Thyroid gland (tissue), 4 donors: ENCODE measurements at regions not wholly inside any gene's neighbourhood (a gene's known extent, or its start where the extent isn't known, plus 50 kb on each side); places are given as distances from the start of the nearest gene placed in this dataset.

Source experiments
- DNase-seq, 2 donors: peaks; one replicate each; pipeline ENCODE4 v3.0.0-alpha.2; 2019
- H3K27ac ChIP-seq, 3 donors: fragments of 200-600 bp; sonication (generic); 1 replicate in 2 of 3; 2 replicates in 1 of 3; pipeline ENCODE4 v1.5.1; 2016 to 2019; ENCODE audit warnings: mild to moderate bottlenecking in 1 of 3, moderate library complexity in 1 of 3
- H3K27me3 ChIP-seq: fragments of 200-600 bp; sonication (generic); one replicate; pipeline ENCODE4 v1.5.1; 2019
- H3K36me3 ChIP-seq, 2 donors: fragments of 200-600 bp; sonication (generic); one replicate each; pipeline ENCODE4 v1.5.1; 2016 to 2019
- H3K4me1 ChIP-seq, 2 donors: fragments of 200-600 bp; sonication (generic); one replicate each; pipeline ENCODE4 v1.5.1; 2017 to 2019
- H3K4me3 ChIP-seq, 3 donors: fragments of 200-600 bp; sonication (generic); replicated peaks in 1 of 3; 1 replicate in 2 of 3; 2 replicates in 1 of 3; pipeline ENCODE4 v1.5.1; 2016; ENCODE audit warnings: mild to moderate bottlenecking in 1 of 3
- H3K9me3 ChIP-seq: fragments of 200-600 bp; sonication (generic); one replicate; pipeline ENCODE4 v1.5.1; 2017
- POLR2A ChIP-seq, 2 donors: fragments of 450-650 bp; IDR thresholded peaks; one replicate each; pipeline ENCODE4 v1.6.1; 2017; ENCODE audit warnings: antibody characterized with exemption in 2 of 2, mild to moderate bottlenecking in 2 of 2, moderate library complexity in 1 of 2
- WGBS, 2 donors: methylation state at CpG; one replicate each; pipeline ENCODE4 v1.1.5; 2017; 5-methylcytosine and 5-hydroxymethylcytosine counted together
- intact Hi-C: fragments of 100-400 bp; cut with DNase I; formaldehyde crosslinking; loops from one replicate; pipeline ENCODE4 v1.15.1; 2023
- TF ChIP-seq, protein P1 (sequence below), 6 experiments: fragments of 200-600 bp in 3 of 6; fragments of 450-650 bp in 3 of 6; sonication (generic) in 3 of 6; IDR thresholded peaks; one replicate each; pipeline ENCODE4 v1.5.1; 2016 to 2019; ENCODE audit warnings: antibody characterized with exemption in 6 of 6, mild to moderate bottlenecking in 2 of 6, inconsistent platforms in 1 of 6, moderate library complexity in 1 of 6

DNA sequence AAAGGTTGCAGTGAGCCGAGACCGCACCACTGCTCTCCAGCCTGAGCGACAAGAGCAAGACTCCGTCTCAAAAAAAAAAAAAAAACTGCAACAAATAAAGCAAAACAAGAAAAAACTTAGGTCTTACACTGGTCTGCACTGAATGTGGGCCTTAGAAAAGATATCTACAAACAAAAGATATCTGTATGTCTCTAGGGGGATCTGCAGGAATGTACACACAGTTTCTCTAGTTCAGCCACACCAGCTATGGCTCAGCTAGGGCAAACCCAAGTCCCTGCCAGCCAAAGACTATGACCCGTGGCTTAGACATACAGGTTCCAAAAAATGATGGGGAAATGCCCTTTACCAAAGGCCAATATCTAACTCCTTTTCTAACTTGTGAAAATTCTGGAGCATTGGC lies 202.4 kb upstream of the KAZN start:
- DNase-seq, result no peak
- no peak overlapping the region for H3K4me3 ChIP-seq
- H3K27ac ChIP-seq, result no peak overlapping the region
- H3K4me1 ChIP-seq, result peaks cover 19 to 28% of the 10 kb centered on the region in 2 donors
- 92 to 93% methylated on average over 5 of the region's 5 CpGs for WGBS, 2 donors
- no peaks in the 10 kb centered on the region for H3K27me3 ChIP-seq
- no peaks in the 10 kb centered on the region for H3K36me3 ChIP-seq
- intact Hi-C loops, result no loop called here
- no peaks in the 10 kb centered on the region for H3K9me3 ChIP-seq
- TF ChIP-seq, protein P1, sequence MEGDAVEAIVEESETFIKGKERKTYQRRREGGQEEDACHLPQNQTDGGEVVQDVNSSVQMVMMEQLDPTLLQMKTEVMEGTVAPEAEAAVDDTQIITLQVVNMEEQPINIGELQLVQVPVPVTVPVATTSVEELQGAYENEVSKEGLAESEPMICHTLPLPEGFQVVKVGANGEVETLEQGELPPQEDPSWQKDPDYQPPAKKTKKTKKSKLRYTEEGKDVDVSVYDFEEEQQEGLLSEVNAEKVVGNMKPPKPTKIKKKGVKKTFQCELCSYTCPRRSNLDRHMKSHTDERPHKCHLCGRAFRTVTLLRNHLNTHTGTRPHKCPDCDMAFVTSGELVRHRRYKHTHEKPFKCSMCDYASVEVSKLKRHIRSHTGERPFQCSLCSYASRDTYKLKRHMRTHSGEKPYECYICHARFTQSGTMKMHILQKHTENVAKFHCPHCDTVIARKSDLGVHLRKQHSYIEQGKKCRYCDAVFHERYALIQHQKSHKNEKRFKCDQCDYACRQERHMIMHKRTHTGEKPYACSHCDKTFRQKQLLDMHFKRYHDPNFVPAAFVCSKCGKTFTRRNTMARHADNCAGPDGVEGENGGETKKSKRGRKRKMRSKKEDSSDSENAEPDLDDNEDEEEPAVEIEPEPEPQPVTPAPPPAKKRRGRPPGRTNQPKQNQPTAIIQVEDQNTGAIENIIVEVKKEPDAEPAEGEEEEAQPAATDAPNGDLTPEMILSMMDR (IDR thresholded peaks at IDR 0.05), result no peak
- TF ChIP-seq POLR2A (IDR thresholded peaks at IDR 0.05), result no peak

DNA sequence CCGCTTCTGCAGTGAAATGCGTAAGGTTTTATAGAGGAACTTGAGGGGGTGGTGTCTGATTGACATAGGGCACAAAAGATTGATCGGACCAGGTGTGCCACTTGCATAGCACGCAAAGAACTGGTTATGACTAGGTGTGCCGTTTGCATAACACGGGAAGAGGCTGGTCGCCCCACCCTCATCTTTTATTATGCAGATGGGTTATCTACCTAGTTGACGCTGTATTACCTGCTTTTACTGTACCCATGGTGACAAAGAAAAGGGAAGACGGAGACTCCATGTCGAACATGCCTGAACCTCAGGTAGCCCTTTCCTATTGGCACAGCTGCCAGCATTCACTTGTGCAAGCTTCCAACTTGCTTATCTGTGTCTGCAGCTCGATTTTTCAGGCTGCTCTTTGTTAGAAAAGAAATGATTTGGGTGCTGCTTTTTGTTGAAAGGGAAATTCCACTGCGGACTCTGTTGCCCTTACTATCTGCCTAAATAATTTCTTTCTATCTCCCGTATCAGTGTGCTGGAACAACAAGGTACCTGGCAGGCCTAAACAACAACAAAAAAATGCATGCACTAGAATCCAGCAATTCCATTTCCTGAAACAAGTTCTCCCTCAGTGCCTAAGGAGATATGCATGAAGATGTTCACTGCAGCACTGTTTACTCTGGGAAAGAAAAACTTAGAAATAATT lies 194.4 kb upstream of the KAZN start:
- no peak for DNase-seq
- H3K4me3 ChIP-seq, result no peak overlapping the region
- intact Hi-C loops, result no loop called here
- H3K27ac ChIP-seq, result no peak overlapping the region
- peaks cover 6 to 8% of the 10 kb centered on the region in 2 donors for H3K4me1 ChIP-seq
- H3K36me3 ChIP-seq, result no peaks in the 10 kb centered on the region
- TF ChIP-seq, protein P1 (IDR thresholded peaks at IDR 0.05), result no peak
- no peak for TF ChIP-seq POLR2A (IDR thresholded peaks at IDR 0.05)
- 92 to 95% methylated on average over 13 of the region's 13 CpGs for WGBS, 2 donors
- no peaks in the 10 kb centered on the region for H3K9me3 ChIP-seq
- H3K27me3 ChIP-seq, result no peaks in the 10 kb centered on the region

DNA sequence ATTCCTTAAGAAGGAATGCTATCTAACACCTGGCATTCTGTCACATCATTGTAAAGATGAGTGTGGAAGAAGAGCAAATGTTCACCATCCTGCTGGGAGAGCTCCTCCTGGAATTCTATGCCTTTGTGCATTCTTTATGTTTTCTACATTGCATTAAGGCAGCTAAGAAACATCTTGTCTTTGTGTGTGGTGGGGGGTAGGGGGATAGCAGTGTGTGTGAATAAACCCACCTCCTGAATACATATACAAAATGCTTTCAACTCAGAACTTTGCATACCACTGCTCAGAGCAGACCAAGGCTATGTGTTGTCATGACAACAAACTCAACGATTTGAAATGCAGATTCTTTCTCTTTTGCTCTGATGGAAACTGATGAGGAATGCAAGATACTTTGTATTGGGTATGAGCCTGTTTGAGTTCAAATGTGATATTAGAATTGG lies 193.6 kb upstream of the KAZN start:
- no peak for DNase-seq
- Histone ChIP-seq H3K27ac (no peak overlapping the region), H3K4me1 (peaks cover 6 to 8% of the 10 kb centered on the region in 2 donors), H3K36me3 (no peaks in the 10 kb centered on the region), H3K9me3 (no peaks in the 10 kb centered on the region), H3K27me3 (no peaks in the 10 kb centered on the region), H3K4me3 (no peak overlapping the region)
- WGBS, 2 donors, result 0 to 24% methylated on average over 1 of the region's 1 CpG
- TF ChIP-seq, protein P1 (IDR thresholded peaks at IDR 0.05), result no peak
- TF ChIP-seq POLR2A (IDR thresholded peaks at IDR 0.05), result no peak
- intact Hi-C loops, result no loop called here

DNA sequence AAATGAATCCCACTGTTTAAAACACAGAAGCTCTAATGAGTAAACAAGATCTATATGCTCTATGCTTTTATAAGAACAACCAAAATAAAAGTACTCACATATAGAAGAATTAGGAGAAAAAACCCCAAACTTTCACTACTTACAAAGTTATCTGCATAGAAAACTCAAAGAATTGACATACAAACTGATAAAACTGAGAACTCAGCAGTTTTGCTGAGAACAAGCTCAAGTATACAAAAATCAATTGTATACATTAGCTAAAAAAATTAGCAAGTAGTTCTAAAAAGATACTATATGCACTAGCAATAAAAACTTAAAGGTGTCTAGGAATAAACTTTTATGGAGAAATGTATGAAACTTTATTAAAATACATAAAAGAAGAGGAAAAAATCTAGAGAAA lies 186.2 kb upstream of the KAZN start:
- Histone ChIP-seq H3K4me3 (no peak overlapping the region), H3K27ac (no peak overlapping the region), H3K9me3 (no peaks in the 10 kb centered on the region), H3K4me1 (peaks cover 11 to 20% of the 10 kb centered on the region in 2 donors), H3K27me3 (no peaks in the 10 kb centered on the region), H3K36me3 (no peaks in the 10 kb centered on the region)
- intact Hi-C loops, result no loop called here
- no peak for DNase-seq
- TF ChIP-seq POLR2A (IDR thresholded peaks at IDR 0.05), result no peak
- TF ChIP-seq, protein P1 (IDR thresholded peaks at IDR 0.05), result no peak

DNA sequence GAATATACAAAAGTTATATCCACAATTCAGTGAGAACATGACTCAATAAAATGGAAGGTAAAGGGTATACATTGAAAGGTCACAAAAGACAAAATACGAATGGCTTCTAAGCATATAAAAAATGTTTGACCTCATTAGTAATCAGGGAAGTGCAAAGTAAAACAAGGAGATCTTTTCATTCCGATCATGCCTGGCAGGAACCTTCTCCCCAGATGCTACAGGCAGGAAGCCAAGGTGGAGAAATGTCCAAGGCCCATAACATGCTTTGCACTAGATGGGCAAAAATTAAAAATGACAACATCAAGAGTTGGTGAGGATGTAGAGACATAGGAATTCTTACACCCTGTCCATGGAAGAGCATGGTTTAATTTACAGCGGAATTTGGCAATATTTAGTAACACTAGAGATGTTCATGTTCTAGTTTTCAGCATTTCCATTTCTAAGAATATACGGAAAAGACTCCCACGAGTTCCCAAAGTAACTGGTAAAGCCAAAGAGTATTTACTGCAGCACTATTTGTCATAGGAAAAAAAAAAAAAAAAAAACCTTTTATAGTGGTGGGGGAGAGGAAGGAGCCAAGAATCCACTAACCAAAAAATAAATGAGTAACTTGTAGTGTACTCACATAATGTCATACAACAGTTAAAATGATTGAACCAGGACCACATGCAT lies 184.5 kb upstream of the KAZN start:
- no peak overlapping the region for H3K4me3 ChIP-seq
- H3K27ac ChIP-seq, result peak overlapping the region in 1 of 3 donors; percentile 25
- 56 to 62% methylated on average over 5 of the region's 5 CpGs for WGBS, 2 donors
- H3K36me3 ChIP-seq, result no peaks in the 10 kb centered on the region
- H3K27me3 ChIP-seq, result no peaks in the 10 kb centered on the region
- peaks cover 3 to 14% of the 10 kb centered on the region in 2 donors for H3K4me1 ChIP-seq
- TF ChIP-seq POLR2A (IDR thresholded peaks at IDR 0.05), result no peak
- TF ChIP-seq, protein P1 (IDR thresholded peaks at IDR 0.05), result no peak
- intact Hi-C loops, result no loop called here
- no peaks in the 10 kb centered on the region for H3K9me3 ChIP-seq
- peak; percentile 43 to 63 for DNase-seq
